ENCODE measurements at regions not wholly inside any gene's neighbourhood (a gene's known extent, or its start where the extent isn't known, plus 50 kb on each side); places are given as distances from the start of the nearest gene placed in this dataset.

DNA sequence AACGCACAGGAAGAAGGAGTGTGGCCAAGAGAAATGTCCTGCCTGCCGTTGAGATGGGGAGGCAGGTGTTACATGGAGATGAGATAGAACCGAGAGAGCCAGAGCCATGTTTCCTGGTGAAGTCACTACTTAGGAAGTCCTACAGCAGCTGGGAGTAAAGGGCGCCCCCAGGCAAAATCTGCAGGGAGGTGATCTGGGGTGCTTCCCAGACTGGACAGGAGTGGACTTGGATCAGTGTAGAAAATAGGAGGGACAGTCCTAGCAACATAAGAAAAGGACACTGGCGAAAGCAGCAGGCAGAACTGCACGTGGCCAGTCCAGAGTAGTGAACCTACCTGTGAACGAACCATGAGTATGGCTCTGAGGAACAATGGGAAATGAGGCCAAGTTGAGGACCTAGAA lies 85.3 kb downstream of the CD164 start (continued):
- TF ChIP-seq, protein P1, sequence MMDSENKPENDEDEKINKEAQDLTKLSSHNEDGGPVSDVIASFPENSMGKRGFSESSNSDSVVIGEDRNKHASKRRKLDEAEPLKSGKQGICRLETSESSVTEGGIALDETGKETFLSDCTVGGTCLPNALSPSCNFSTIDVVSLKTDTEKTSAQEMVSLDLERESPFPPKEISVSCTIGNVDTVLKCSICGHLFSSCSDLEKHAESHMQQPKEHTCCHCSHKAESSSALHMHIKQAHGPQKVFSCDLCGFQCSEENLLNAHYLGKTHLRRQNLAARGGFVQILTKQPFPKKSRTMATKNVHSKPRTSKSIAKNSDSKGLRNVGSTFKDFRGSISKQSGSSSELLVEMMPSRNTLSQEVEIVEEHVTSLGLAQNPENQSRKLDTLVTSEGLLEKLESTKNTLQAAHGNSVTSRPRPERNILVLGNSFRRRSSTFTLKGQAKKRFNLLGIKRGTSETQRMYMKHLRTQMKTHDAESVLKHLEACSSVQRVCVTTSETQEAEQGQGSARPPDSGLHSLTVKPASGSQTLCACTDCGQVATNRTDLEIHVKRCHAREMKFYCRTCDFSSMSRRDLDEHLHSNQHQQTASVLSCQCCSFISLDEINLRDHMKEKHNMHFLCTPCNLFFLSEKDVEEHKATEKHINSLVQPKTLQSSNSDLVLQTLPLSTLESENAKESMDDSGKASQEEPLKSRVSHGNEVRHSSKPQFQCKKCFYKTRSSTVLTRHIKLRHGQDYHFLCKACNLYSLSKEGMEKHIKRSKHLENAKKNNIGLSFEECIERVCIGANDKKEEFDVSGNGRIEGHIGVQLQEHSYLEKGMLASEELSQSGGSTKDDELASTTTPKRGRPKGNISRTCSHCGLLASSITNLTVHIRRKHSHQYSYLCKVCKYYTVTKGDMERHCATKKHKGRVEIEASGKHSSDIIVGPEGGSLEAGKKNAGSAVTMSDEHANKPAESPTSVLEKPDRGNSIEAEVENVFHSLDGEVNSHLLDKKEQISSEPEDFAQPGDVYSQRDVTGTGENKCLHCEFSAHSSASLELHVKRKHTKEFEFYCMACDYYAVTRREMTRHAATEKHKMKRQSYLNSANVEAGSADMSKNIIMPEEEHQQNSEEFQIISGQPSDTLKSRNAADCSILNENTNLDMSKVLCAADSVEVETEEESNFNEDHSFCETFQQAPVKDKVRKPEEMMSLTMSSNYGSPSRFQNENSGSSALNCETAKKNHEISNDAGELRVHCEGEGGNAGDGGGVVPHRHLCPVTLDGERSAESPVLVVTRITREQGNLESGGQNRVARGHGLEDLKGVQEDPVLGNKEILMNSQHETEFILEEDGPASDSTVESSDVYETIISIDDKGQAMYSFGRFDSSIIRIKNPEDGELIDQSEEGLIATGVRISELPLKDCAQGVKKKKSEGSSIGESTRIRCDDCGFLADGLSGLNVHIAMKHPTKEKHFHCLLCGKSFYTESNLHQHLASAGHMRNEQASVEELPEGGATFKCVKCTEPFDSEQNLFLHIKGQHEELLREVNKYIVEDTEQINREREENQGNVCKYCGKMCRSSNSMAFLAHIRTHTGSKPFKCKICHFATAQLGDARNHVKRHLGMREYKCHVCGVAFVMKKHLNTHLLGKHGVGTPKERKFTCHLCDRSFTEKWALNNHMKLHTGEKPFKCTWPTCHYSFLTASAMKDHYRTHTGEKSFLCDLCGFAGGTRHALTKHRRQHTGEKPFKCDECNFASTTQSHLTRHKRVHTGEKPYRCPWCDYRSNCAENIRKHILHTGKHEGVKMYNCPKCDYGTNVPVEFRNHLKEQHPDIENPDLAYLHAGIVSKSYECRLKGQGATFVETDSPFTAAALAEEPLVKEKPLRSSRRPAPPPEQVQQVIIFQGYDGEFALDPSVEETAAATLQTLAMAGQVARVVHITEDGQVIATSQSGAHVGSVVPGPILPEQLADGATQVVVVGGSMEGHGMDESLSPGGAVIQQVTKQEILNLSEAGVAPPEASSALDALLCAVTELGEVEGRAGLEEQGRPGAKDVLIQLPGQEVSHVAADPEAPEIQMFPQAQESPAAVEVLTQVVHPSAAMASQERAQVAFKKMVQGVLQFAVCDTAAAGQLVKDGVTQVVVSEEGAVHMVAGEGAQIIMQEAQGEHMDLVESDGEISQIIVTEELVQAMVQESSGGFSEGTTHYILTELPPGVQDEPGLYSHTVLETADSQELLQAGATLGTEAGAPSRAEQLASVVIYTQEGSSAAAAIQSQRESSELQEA (IDR thresholded peaks at IDR 0.05; ENCODE audit: low read depth): no peak
- TF ChIP-seq, protein P2, sequence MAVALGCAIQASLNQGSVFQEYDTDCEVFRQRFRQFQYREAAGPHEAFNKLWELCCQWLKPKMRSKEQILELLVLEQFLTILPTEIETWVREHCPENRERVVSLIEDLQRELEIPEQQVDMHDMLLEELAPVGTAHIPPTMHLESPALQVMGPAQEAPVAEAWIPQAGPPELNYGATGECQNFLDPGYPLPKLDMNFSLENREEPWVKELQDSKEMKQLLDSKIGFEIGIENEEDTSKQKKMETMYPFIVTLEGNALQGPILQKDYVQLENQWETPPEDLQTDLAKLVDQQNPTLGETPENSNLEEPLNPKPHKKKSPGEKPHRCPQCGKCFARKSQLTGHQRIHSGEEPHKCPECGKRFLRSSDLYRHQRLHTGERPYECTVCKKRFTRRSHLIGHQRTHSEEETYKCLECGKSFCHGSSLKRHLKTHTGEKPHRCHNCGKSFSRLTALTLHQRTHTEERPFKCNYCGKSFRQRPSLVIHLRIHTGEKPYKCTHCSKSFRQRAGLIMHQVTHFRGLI (CRISPR knock-in tag; IDR thresholded peaks at IDR 0.05): no peak
- TF ChIP-seq ZNF436 (CRISPR knock-in tag; IDR thresholded peaks at IDR 0.05) (no peak), ZC3H8 (IDR thresholded peaks at IDR 0.05) (no peak), ZNF175 (CRISPR knock-in tag; IDR thresholded peaks at IDR 0.05; ENCODE audit: low read depth) (no peak), MBD2 (IDR thresholded peaks at IDR 0.05; ENCODE audit: borderline replicate concordance, low read depth) (no peak), ZNF644 (tag; IDR thresholded peaks at IDR 0.05; ENCODE audit: low read depth) (no peak), ADNP (tag; IDR thresholded peaks at IDR 0.05) (no peak), CBFA2T3 (IDR thresholded peaks at IDR 0.05) (peak; percentile 69), NCOR1 (IDR thresholded peaks at IDR 0.05) (0 out of 2 replicates have a peak, but pooled peaks have one; percentile 13)
- TF ChIP-seq, protein P3, sequence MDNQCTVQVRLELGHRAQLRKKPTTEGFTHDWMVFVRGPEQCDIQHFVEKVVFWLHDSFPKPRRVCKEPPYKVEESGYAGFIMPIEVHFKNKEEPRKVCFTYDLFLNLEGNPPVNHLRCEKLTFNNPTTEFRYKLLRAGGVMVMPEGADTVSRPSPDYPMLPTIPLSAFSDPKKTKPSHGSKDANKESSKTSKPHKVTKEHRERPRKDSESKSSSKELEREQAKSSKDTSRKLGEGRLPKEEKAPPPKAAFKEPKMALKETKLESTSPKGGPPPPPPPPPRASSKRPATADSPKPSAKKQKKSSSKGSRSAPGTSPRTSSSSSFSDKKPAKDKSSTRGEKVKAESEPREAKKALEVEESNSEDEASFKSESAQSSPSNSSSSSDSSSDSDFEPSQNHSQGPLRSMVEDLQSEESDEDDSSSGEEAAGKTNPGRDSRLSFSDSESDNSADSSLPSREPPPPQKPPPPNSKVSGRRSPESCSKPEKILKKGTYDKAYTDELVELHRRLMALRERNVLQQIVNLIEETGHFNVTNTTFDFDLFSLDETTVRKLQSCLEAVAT (IDR thresholded peaks at IDR 0.05): no peak
- TF ChIP-seq, protein P4, sequence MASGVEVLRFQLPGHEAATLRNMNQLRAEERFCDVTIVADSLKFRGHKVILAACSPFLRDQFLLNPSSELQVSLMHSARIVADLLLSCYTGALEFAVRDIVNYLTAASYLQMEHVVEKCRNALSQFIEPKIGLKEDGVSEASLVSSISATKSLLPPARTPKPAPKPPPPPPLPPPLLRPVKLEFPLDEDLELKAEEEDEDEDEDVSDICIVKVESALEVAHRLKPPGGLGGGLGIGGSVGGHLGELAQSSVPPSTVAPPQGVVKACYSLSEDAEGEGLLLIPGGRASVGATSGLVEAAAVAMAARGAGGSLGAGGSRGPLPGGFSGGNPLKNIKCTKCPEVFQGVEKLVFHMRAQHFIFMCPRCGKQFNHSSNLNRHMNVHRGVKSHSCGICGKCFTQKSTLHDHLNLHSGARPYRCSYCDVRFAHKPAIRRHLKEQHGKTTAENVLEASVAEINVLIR (CRISPR knock-in tag; IDR thresholded peaks at IDR 0.05): no peak

All from K562 (cell line).